Left ventricle myocardium inferior (tissue), 1 donor: ENCODE measurements at regions not wholly inside any gene's neighbourhood (a gene's known extent, or its start where the extent isn't known, plus 50 kb on each side); places are given as distances from the start of the nearest gene placed in this dataset.

ENCODE experiments used
- DNase-seq: peaks from one replicate; pipeline ENCODE4 v3.0.0-alpha.2; 2020
- H3K27ac ChIP-seq: fragments of 200-600 bp; replicated peaks from 2 replicates; pipeline ENCODE4 v1.8.0; 2021
- H3K27me3 ChIP-seq: fragments of 200-600 bp; 2 replicates; pipeline ENCODE4 v1.8.0; 2021; ENCODE audit warnings: low read depth
- H3K36me3 ChIP-seq: fragments of 200-600 bp; 2 replicates; pipeline ENCODE4 v1.8.0; 2021
- H3K4me1 ChIP-seq: fragments of 200-600 bp; 2 replicates; pipeline ENCODE4 v1.8.0; 2021
- H3K4me3 ChIP-seq: fragments of 200-600 bp; 2 replicates; pipeline ENCODE4 v1.8.0; 2021; ENCODE audit warnings: mild to moderate bottlenecking, moderate library complexity
- H3K9me3 ChIP-seq: fragments of 200-600 bp; replicated peaks from 2 replicates; pipeline ENCODE4 v1.8.0; 2021
- CTCF ChIP-seq: fragments of 200-600 bp; IDR thresholded peaks from 2 replicates; pipeline ENCODE4 v1.8.0; 2021; ENCODE audit warnings: antibody characterized with exemption, mild to moderate bottlenecking, borderline replicate concordance
- intact Hi-C: fragments of 100-400 bp; cut with micrococcal nuclease; formaldehyde crosslinking; loops from one replicate; pipeline ENCODE4 v1.11.0; 2022
- donor health status: DM: no; HTN: yes; CAD: no; lungs with severe emphysema.

- no peaks in the 10 kb centered on the region for H3K4me1 ChIP-seq
- H3K27me3 ChIP-seq, result peaks cover 17% of the 10 kb centered on the region
- H3K9me3 ChIP-seq, result no peaks in the 10 kb centered on the region
- DNase-seq, result no peak
- intact Hi-C loops, result no loop called here
- H3K36me3 ChIP-seq, result no peaks in the 10 kb centered on the region
- no peak overlapping the region for H3K4me3 ChIP-seq
- no peak for TF ChIP-seq CTCF
- no peak overlapping the region for H3K27ac ChIP-seq
Observed at GRCh38 chr5:135650081-135650480, 71.3 kb upstream of the CXCL14 start.

GRCh38 chr5:135649435-135649834, 70.6 kb upstream of the CXCL14 start:
- no peak overlapping the region for H3K4me3 ChIP-seq
- DNase-seq, result no peak
- peaks cover 14% of the 10 kb centered on the region for H3K27me3 ChIP-seq

GRCh38 chr5:135648116-135648515, 69.3 kb upstream of the CXCL14 start:
- no peak for TF ChIP-seq CTCF
- no peak overlapping the region for H3K4me3 ChIP-seq
- no peak for DNase-seq
- H3K27me3 ChIP-seq, result peaks cover 5% of the 10 kb centered on the region
- H3K36me3 ChIP-seq, result no peaks in the 10 kb centered on the region
- H3K4me1 ChIP-seq, result no peaks in the 10 kb centered on the region
- intact Hi-C loops, result no loop called here
- H3K9me3 ChIP-seq, result no peaks in the 10 kb centered on the region
- H3K27ac ChIP-seq, result no peak overlapping the region

More at GRCh38 chr5:135649435-135649834, 70.6 kb upstream of the CXCL14 start:
- Histone ChIP-seq H3K36me3 (no peaks in the 10 kb centered on the region), H3K4me1 (no peaks in the 10 kb centered on the region), H3K27ac (no peak overlapping the region), H3K9me3 (no peaks in the 10 kb centered on the region)
- no peak for TF ChIP-seq CTCF
- intact Hi-C loops, result no loop called here

DNA sequence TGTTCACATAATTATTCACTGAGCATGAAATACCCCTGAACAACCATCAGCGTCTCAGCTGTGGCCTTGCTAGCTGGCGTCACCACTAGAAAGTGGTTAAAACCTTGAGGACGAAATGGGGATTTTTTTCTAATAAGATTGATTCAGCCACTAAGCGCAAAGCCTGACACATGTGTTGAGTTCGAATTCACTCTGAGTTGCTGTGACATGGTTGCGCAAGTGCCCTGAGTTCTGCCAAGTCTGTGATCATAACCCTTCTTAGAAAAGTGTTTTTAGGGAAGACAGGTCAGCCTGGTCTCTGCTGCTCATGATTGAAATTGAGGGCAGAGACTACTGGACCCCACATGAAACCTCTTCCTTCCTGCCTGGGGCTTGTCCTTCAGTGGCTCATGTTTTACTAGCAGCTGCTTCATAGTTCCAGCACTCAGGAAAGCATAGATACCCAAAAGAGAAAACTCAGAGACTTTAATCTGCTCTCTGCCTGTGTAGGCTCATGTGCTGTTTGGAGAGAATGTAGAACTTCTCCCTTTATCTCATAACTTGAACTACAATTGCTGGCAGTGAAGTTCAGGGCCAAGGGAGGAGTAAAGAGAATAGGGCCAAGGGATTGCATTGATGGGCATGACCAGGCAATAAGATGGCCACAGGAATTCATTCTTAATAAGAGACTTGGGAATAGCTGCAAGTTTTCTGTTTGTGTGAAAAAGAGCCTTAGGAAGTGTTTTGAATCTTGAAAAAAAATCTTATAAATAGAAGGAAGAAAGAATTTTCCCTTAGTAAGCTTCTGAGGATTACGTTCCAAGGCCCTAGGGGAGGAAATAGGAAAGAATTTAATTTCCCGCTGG, 66.8 kb upstream of the CXCL14 start:
- Histone ChIP-seq H3K9me3 (no peaks in the 10 kb centered on the region), H3K27ac (no peak overlapping the region), H3K4me3 (no peak overlapping the region), H3K27me3 (peaks cover 4% of the 10 kb centered on the region), H3K4me1 (no peaks in the 10 kb centered on the region), H3K36me3 (no peaks in the 10 kb centered on the region)
- intact Hi-C loops, result no loop called here
- no peak for DNase-seq
- no peak for TF ChIP-seq CTCF

DNA sequence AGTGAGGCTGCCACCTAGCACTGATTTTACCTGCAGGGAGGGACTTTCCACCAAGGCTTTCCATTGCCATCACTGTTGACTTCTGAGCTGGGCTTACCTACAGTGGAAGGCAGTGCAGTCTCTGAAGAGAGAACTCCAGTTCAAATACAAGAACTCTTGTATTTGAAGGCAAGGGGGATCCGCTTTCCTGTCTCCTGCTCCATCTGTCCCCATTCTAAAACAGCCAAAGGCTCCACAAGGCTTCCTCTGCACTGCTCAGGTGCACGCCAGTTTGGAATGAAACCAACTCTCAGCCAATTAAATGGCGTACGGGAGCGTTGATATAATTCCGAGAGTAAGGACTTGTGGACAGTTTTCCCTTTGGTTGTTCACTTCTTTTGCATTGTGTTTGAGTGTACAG, 66.0 kb upstream of the CXCL14 start:
- no peak overlapping the region for H3K27ac ChIP-seq
- H3K9me3 ChIP-seq, result peaks cover 3% of the 10 kb centered on the region
- no peak for TF ChIP-seq CTCF
- no peaks in the 10 kb centered on the region for H3K36me3 ChIP-seq
- H3K4me3 ChIP-seq, result no peak overlapping the region
- no peaks in the 10 kb centered on the region for H3K4me1 ChIP-seq
- peaks cover 4% of the 10 kb centered on the region for H3K27me3 ChIP-seq
- DNase-seq, result no peak
- intact Hi-C loops, result no loop called here
